IgD-negative memory B cell (primary cell): ENCODE measurements at regions not wholly inside any gene's neighbourhood (a gene's known extent, or its start where the extent isn't known, plus 50 kb on each side); places are given as distances from the start of the nearest gene placed in this dataset.

Experiments
- H3K27ac Mint-ChIP-seq, 3 donors: one replicate each; pipeline ENCODE4 v1.8.0; 2020 to 2022; ENCODE audit warnings: mild to moderate bottlenecking in 3 of 3, mixed read lengths in 3 of 3, moderate library complexity in 1 of 3
- H3K27me3 Mint-ChIP-seq: one replicate; pipeline ENCODE4 v1.8.0; 2021; ENCODE audit warnings: mixed read lengths
- H3K36me3 Mint-ChIP-seq: one replicate; pipeline ENCODE4 v1.8.0; 2020; ENCODE audit warnings: mild to moderate bottlenecking, mixed read lengths
- H3K4me1 Mint-ChIP-seq, 3 donors: one replicate each; pipeline ENCODE4 v1.8.0; 2020 to 2022; ENCODE audit warnings: mixed read lengths in 3 of 3, mild to moderate bottlenecking in 1 of 3
- H3K4me3 Mint-ChIP-seq, 4 donors: one replicate each; pipeline ENCODE4 v1.8.0; 2020 to 2022; ENCODE audit warnings: mild to moderate bottlenecking in 4 of 4, mixed read lengths in 4 of 4, moderate library complexity in 3 of 4
- H3K9me3 Mint-ChIP-seq, 3 donors: one replicate each; pipeline ENCODE4 v1.8.0; 2020 to 2021; ENCODE audit warnings: mixed read lengths in 3 of 3, mild to moderate bottlenecking in 1 of 3

GRCh38 chr2:224278531-224278930, 123.4 kb downstream of the FAM124B start:
- H3K9me3 Mint-ChIP-seq: no peaks in the 10 kb centered on the region

GRCh38 chr2:224276251-224276650, 125.7 kb downstream of the FAM124B start:
- Mint-ChIP-seq H3K27me3 (peaks cover 4% of the 10 kb centered on the region), H3K9me3 (no peaks in the 10 kb centered on the region), H3K4me1 (no peaks in the 10 kb centered on the region), H3K27ac (no peak overlapping the region), H3K36me3 (no peaks in the 10 kb centered on the region), H3K4me3 (no peak overlapping the region)

More at GRCh38 chr2:224278531-224278930, 123.4 kb downstream of the FAM124B start:
- Mint-ChIP-seq H3K27me3 (peaks cover 6% of the 10 kb centered on the region), H3K27ac (no peak overlapping the region), H3K4me3 (no peak overlapping the region), H3K4me1 (no peaks in the 10 kb centered on the region), H3K36me3 (no peaks in the 10 kb centered on the region)

GRCh38 chr2:224272237-224272910, 129.5 kb downstream of the FAM124B start:
- no peaks in the 10 kb centered on the region for H3K9me3 Mint-ChIP-seq
- H3K27me3 Mint-ChIP-seq: peaks cover 3% of the 10 kb centered on the region
- H3K4me1 Mint-ChIP-seq: no peaks in the 10 kb centered on the region
- H3K4me3 Mint-ChIP-seq: no peak overlapping the region
- no peaks in the 10 kb centered on the region for H3K36me3 Mint-ChIP-seq
- H3K27ac Mint-ChIP-seq: no peak overlapping the region

- no peak overlapping the region for H3K4me3 Mint-ChIP-seq
- peaks cover 3% of the 10 kb centered on the region for H3K27me3 Mint-ChIP-seq
- H3K9me3 Mint-ChIP-seq: no peaks in the 10 kb centered on the region
- no peaks in the 10 kb centered on the region for H3K36me3 Mint-ChIP-seq
- H3K27ac Mint-ChIP-seq: no peak overlapping the region
- no peaks in the 10 kb centered on the region for H3K4me1 Mint-ChIP-seq
Observed at GRCh38 chr2:224271617-224272236, 130.2 kb downstream of the FAM124B start.

GRCh38 chr2:224268441-224268840, 133.5 kb downstream of the FAM124B start:
- H3K4me1 Mint-ChIP-seq: no peaks in the 10 kb centered on the region

GRCh38 chr2:224264259-224264658, 137.6 kb downstream of the FAM124B start:
- Mint-ChIP-seq H3K27me3 (peaks cover 17% of the 10 kb centered on the region), H3K4me3 (no peak overlapping the region), H3K9me3 (peaks cover 0 to 5% (median 0%) of the 10 kb centered on the region in 3 donors), H3K27ac (no peak overlapping the region), H3K36me3 (no peaks in the 10 kb centered on the region), H3K4me1 (no peaks in the 10 kb centered on the region)

More at GRCh38 chr2:224268441-224268840, 133.5 kb downstream of the FAM124B start:
- Mint-ChIP-seq H3K36me3 (no peaks in the 10 kb centered on the region), H3K27me3 (peaks cover 7% of the 10 kb centered on the region), H3K27ac (no peak overlapping the region), H3K4me3 (no peak overlapping the region), H3K9me3 (peaks cover 0 to 4% (median 0%) of the 10 kb centered on the region in 3 donors)

GRCh38 chr2:224263571-224264043, 138.3 kb downstream of the FAM124B start:
- Mint-ChIP-seq H3K36me3 (no peaks in the 10 kb centered on the region), H3K4me3 (no peak overlapping the region), H3K27me3 (peaks cover 14% of the 10 kb centered on the region), H3K27ac (no peak overlapping the region), H3K9me3 (peaks cover 0 to 5% (median 0%) of the 10 kb centered on the region in 3 donors), H3K4me1 (no peaks in the 10 kb centered on the region)

- Mint-ChIP-seq H3K4me1 (no peaks in the 10 kb centered on the region), H3K9me3 (peaks cover 0 to 5% (median 0%) of the 10 kb centered on the region in 3 donors), H3K27ac (no peak overlapping the region), H3K36me3 (no peaks in the 10 kb centered on the region), H3K27me3 (peaks cover 14% of the 10 kb centered on the region), H3K4me3 (no peak overlapping the region)
Observed at GRCh38 chr2:224261326-224261725, 140.6 kb downstream of the FAM124B start.

- peaks cover 0 to 5% (median 0%) of the 10 kb centered on the region in 3 donors for H3K9me3 Mint-ChIP-seq
- H3K27ac Mint-ChIP-seq: no peak overlapping the region
- peaks cover 14% of the 10 kb centered on the region for H3K27me3 Mint-ChIP-seq
- H3K36me3 Mint-ChIP-seq: no peaks in the 10 kb centered on the region
- no peaks in the 10 kb centered on the region for H3K4me1 Mint-ChIP-seq
- H3K4me3 Mint-ChIP-seq: no peak overlapping the region
Observed at GRCh38 chr2:224260372-224261020, 141.4 kb downstream of the FAM124B start.

GRCh38 chr2:224259831-224260230, 142.1 kb downstream of the FAM124B start:
- H3K27ac Mint-ChIP-seq: no peak overlapping the region
- no peaks in the 10 kb centered on the region for H3K36me3 Mint-ChIP-seq
- peaks cover 14% of the 10 kb centered on the region for H3K27me3 Mint-ChIP-seq
- peaks cover 0 to 4% (median 0%) of the 10 kb centered on the region in 3 donors for H3K9me3 Mint-ChIP-seq
- no peaks in the 10 kb centered on the region for H3K4me1 Mint-ChIP-seq
- H3K4me3 Mint-ChIP-seq: no peak overlapping the region

- Mint-ChIP-seq H3K36me3 (no peaks in the 10 kb centered on the region), H3K27me3 (peaks cover 14% of the 10 kb centered on the region), H3K4me1 (no peaks in the 10 kb centered on the region), H3K9me3 (peaks cover 0 to 1% (median 0%) of the 10 kb centered on the region in 3 donors), H3K27ac (no peak overlapping the region), H3K4me3 (no peak overlapping the region)
Observed at GRCh38 chr2:224258059-224258458, 143.8 kb downstream of the FAM124B start.

GRCh38 chr2:224257156-224257555, 144.8 kb downstream of the FAM124B start:
- peaks cover 14% of the 10 kb centered on the region for H3K27me3 Mint-ChIP-seq

GRCh38 chr2:224253464-224253863, 148.4 kb downstream of the FAM124B start:
- H3K4me3 Mint-ChIP-seq: no peak overlapping the region
- H3K36me3 Mint-ChIP-seq: no peaks in the 10 kb centered on the region
- peaks cover 4% of the 10 kb centered on the region for H3K27me3 Mint-ChIP-seq
- H3K27ac Mint-ChIP-seq: no peak overlapping the region
- no peaks in the 10 kb centered on the region for H3K4me1 Mint-ChIP-seq
- H3K9me3 Mint-ChIP-seq: no peaks in the 10 kb centered on the region

More at GRCh38 chr2:224257156-224257555, 144.8 kb downstream of the FAM124B start:
- Mint-ChIP-seq H3K4me3 (no peak overlapping the region), H3K4me1 (no peaks in the 10 kb centered on the region), H3K27ac (no peak overlapping the region), H3K36me3 (no peaks in the 10 kb centered on the region), H3K9me3 (peaks cover 0 to 1% (median 0%) of the 10 kb centered on the region in 3 donors)

- Mint-ChIP-seq H3K9me3 (no peaks in the 10 kb centered on the region), H3K27me3 (peaks cover 4% of the 10 kb centered on the region), H3K36me3 (no peaks in the 10 kb centered on the region), H3K4me3 (no peak overlapping the region), H3K27ac (no peak overlapping the region), H3K4me1 (no peaks in the 10 kb centered on the region)
Observed at GRCh38 chr2:224252631-224253030, 149.3 kb downstream of the FAM124B start.

GRCh38 chr2:224248944-224249371, 152.9 kb downstream of the FAM124B start:
- Mint-ChIP-seq H3K27me3 (peaks cover 2% of the 10 kb centered on the region), H3K4me1 (no peaks in the 10 kb centered on the region), H3K9me3 (no peaks in the 10 kb centered on the region), H3K27ac (no peak overlapping the region), H3K36me3 (no peaks in the 10 kb centered on the region), H3K4me3 (no peak overlapping the region)
